HG03103 (cell line): ENCODE measurements at regions not wholly inside any gene's neighbourhood (a gene's known extent, or its start where the extent isn't known, plus 50 kb on each side); places are given as distances from the start of the nearest gene placed in this dataset.
"Not testable (repeated sequence)": the region's sequence is repeated elsewhere in the genome, so short reads cannot be mapped to it uniquely, and the experiment has no call there.

Experiments used
- ATAC-seq: cut with Tn5 transposase; IDR thresholded peaks from one replicate; pipeline ENCODE4 v1.9.1; 2021; ENCODE audit warnings: low read depth; ENCODE audit not compliant: unreplicated experiment

GRCh38 chr7:51606601-51607154, 290.1 kb upstream of the COBL start:
- no peak for ATAC-seq

GRCh38 chr7:51602376-51602775, 285.8 kb upstream of the COBL start:
- ATAC-seq, result no peak

DNA sequence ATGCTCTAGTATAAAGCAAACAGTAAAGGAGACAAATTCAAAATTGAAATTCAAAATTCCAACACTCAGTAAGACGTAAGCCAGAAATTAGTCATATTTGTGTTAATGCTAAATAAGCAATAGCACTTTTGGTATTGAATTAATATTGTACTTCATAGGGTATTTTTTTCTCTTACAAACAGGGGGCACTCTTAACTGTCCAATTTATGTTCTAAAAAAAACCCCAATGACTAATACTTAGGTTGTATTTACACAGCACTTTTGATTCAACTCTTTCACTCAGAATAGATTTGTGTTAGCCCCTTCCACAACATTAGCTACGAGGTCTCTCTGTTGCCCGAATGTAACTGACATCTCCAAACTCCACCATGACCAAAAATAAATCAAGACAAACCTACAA, 284.9 kb upstream of the COBL start:
- ATAC-seq, result no peak

GRCh38 chr7:51599935-51600334, 283.3 kb upstream of the COBL start:
- not testable (repeated sequence) for ATAC-seq

DNA sequence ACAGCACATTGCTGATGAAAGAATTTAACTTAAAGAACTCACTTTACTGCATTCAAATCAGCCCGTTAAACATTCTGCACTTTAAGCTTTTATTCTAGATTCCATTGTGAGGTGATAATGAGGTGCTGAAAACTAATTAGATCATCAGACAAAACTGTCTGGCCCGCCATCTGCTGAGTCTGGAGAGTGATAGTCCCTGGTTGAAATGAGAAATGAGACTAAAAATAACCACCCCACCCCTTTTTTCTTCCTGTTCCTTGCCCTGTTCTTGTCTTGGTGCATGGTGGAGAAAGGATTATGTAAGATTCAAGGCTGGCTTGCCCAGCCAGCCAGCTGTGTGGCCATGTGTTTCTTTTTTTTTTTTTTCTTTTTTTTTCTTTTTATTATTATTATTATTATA, 277.0 kb upstream of the COBL start:
- ATAC-seq, result no peak

GRCh38 chr7:51592842-51593599, 276.4 kb upstream of the COBL start:
- ATAC-seq, result no peak

DNA sequence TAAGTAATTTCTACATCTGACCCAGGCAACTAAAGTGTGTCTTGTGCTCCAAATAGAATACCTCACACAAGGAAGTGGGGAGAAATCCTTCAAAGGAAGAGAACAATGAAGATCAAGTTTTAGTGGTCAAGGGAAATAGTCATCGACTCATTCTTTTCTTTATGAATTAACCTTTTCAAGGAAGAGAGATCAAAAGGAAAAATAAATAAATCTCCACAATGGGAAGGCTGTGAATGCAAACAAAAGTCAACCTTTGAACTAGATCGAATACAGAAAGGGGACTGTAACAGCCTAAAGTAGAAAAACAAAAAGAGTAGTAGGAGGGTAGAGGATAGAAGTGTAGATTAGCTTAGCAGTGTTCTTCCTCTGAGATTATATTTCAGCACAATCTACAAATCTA, 274.6 kb upstream of the COBL start:
- no peak for ATAC-seq

DNA sequence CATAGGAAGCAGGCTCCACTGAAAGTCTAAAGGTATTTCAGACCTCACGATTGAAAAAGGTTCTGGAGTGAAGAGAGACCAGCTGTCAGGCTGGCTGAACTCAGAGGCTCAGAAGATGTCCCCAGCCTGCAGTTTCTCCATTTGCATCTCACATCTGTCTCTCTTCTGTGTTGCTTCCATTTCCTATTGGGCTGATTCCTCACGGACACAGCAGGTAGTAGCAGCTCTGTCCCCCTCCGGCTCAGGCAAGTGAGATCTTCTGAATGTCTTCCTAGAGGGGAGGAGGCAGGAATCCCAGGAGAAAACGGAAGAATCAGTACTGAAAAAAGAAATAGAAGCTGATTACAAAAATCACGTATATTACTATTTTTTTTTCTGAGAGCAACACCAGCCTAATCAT, 274.1 kb upstream of the COBL start:
- ATAC-seq, result no peak

GRCh38 chr7:51589111-51589510, 272.5 kb upstream of the COBL start:
- no peak for ATAC-seq

GRCh38 chr7:51587604-51588003, 271.0 kb upstream of the COBL start:
- no peak for ATAC-seq

- no peak for ATAC-seq
These were observed 260.8 kb upstream of the COBL start for GRCh38 chr7:51577390-51577789.

- no peak for ATAC-seq
These were observed 253.0 kb upstream of the COBL start for GRCh38 chr7:51569581-51569980.

DNA sequence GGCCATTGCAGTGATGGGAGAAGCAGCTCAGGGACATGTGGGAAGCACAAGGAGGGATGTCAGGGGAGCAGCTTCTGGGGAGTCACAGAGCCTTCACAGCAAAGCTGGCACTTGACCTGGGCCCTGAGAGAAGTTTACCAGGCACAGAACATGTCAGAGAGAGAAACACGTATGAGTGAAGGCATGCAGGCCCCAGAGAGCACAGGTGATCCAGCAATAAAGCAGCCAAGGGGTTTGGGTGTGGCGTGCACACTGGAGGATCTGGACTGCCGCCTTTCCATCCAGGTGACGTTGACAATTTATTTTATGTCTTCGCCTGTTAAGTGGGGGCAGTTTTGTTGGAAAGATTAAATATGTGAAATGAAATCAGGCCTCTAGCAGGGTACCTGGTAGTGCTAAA, 252.6 kb upstream of the COBL start:
- no peak for ATAC-seq

DNA sequence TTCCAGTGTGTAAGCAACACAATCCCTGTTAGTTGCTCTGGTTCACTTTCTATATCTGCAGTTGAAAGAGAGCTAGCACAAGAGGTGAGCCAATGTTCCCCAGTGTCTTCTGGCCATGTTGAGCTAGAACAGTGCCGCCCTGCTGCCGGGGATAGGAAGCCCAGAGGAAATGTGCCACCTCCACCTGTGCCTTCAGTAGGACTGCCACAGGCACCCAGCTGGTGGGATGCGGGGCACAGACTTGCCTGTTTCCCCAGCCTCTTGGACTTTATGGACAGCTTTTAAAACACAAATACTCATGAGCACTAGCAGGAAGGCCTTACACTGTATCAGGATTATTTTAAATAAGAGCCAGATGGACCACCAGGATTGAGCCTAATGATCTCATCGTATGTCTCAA, 234.5 kb upstream of the COBL start:
- ATAC-seq, result no peak

GRCh38 chr7:51545131-51545530, 228.5 kb upstream of the COBL start:
- ATAC-seq, result no peak

DNA sequence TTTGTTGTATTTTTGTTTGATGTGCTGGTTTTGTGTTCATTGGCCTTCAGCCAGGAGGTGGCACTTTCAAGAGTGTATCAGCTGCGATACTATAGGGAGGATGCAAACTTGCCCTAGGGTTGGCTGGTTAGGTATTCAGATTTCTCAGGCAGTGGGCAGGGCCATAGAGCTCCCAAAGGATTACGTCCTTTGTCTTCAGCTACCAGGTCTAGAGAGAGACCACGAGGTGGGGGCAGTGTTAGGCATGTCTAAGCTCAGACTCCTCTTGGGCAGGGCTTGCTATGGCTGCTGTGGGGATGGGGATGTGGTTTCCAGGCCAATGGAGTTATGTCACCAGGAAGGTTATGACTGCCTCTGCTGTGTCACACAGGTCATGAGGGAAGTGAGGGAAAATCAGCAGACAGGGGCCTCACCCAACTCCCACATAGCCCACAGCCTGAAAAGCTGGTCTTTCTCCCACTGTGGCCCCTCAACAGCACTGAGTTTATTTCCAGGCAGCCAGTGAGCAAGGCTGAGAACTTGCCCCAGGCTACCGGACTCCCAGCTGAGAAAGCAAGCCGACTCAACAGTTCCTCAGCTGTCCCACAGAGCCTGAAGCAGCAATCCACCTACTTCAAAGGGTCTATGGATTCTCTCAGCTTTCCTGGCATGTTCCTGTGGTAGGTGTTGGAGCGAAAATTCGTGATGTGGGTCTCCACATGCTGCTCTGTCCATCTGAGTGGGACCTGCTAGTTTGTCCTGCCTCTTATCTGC, 227.4 kb upstream of the COBL start:
- ATAC-seq, result no peak

GRCh38 chr7:51540906-51541305, 224.3 kb upstream of the COBL start:
- not testable (repeated sequence) for ATAC-seq

DNA sequence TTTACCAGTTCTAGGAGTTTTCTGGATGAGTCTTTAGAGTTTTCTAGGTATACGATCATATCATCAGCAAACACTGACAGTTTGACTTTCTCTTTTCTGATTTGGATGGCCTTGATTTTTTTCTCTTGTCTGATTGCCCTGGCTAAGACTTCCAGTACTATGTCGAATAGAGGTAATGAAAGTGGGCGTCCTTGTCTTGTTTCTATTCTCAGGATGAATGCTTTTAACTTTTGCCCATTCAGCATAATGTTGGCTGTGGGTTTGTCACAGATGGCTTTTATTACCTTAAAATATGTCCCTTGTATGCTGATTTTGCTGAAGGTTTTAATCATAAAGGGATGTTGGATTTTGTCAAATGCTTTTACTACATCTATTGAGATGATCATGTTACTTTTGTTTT, 223.2 kb upstream of the COBL start:
- ATAC-seq, result no peak

DNA sequence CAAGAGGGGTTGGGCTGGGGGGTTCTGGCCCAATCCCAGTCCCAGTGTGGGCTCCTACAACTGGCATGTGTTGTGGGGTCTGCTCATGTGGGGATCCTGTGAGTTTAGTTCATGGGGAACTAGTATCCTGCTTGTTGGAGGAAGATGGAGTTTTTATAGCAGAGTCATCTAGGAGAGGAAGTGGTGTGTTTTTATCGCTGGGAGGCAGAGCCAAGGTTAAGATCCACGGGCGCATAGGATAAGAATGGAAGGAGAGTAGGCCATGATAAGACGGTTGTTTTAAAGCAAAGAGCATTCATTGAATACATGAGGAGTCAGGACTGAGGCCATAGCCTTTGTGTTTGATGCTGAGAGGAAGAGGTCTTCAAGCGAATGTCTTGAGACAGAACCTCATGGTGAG, 211.6 kb upstream of the COBL start:
- ATAC-seq, result no peak

DNA sequence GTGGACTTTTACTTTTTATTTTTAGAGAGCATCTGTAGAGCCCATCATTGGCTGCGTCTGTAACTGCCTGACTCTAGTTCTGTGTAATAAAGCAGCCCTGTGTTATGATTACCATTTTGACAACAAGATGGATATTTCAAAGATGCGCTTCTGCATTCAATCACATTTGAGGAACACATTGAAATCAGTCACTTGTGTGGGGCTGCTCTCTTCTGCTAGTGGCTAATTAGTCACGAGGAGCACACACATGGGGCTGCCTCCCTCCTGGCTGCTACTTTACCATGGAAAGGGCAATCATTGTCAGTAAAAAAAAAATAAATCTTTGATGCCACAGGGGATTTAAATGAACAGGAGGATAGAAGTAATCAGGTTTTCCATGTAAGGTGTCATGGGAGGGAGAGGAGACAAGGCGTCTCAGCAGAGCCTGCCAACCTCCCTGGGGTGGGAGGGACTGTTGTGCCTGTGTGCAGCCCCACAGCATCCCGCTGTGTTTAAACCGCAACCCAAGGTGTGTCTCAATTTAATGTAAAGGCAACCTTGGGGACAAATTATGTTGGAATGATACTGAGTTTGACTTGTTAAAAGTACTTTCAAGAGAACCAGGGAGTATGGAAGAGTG, 205.2 kb upstream of the COBL start:
- ATAC-seq, result no peak

DNA sequence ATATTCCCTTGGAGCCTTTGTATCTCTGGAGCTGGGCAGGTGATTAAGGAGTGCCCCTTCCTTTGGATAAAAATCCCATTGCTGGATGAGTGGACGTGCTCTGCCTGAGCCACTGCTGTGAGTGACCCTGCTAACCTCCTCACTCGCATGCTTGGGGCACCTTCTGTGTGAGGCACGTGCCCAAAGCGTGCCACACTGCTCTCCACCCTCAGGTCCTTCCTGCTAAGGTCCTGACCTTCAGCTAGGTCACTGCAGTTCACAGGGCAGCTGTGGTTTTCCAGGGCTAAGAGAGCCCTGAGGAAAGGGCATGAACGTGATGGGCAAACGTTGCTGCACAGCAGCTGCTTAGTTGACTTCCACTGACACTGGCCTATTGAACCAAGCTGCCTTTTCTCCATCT, 204.4 kb upstream of the COBL start:
- ATAC-seq, result no peak
